ENCODE measurements at regions not wholly inside any gene's neighbourhood (a gene's known extent, or its start where the extent isn't known, plus 50 kb on each side); places are given as distances from the start of the nearest gene placed in this dataset.

DNA sequence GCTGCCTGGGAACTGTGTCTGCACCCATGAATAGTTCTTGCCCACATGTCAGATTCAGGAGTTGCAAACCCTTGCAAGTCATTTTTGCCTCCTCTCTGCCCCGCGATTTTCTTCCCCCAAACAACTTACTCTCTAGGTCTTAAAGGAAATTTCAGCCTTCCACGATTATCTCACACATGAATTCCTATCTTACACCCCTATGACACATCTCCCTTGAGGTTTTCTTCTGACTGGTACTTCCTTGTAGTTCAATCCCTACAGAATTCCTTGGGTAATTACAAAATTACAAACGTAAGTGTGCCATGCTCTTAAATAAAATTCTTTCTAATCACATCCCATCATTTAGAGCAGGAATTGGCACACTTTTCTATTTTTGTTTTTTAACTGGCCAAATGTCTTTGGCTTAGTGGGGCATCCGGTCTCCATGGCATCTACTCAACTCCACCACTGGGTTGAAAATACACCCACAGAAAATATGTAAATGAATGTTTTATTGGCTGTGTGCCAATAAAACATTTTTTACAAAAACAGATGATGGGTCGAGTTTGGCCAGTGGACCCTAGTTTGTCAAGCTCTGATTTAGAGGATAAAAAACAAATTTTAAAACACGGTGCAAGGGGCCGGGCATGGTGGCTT lies 536.4 kb upstream of the AMELY start:
- TF ChIP-seq STAT1 (IDR thresholded peaks at IDR 0.05; ENCODE audit: unreplicated experiment): no peak
- TF ChIP-seq POLR2AphosphoS5 (IDR thresholded peaks at IDR 0.05; ENCODE audit: low read depth): no peak

Measured in GM23338 (cell line).